HG02938 (cell line): ENCODE measurements at regions not wholly inside any gene's neighbourhood (a gene's known extent, or its start where the extent isn't known, plus 50 kb on each side); places are given as distances from the start of the nearest gene placed in this dataset.
"Not testable (repeated sequence)": the region's sequence is repeated elsewhere in the genome, so short reads cannot be mapped to it uniquely, and the experiment has no call there.

Source experiments
- ATAC-seq: cut with Tn5 transposase; IDR thresholded peaks from one replicate; pipeline ENCODE4 v1.9.1; 2021; ENCODE audit warnings: mild to moderate bottlenecking, moderate library complexity; ENCODE audit not compliant: unreplicated experiment

- no peak for ATAC-seq
Observed at GRCh38 chr9:102740578-102740977, 254.6 kb upstream of the CYLC2 start.

- no peak for ATAC-seq
Observed at GRCh38 chr9:102728946-102729345, 266.2 kb upstream of the CYLC2 start.

- no peak for ATAC-seq
Observed at GRCh38 chr9:102714184-102714583, 280.9 kb upstream of the CYLC2 start.

GRCh38 chr9:102712910-102713309 is 282.2 kb upstream of the CYLC2 start:
- not testable (repeated sequence) for ATAC-seq

- ATAC-seq: no peak
Observed at GRCh38 chr9:102700936-102701335, 294.2 kb upstream of the CYLC2 start.

GRCh38 chr9:102669220-102669619 is 325.9 kb upstream of the CYLC2 start:
- ATAC-seq: no peak

- no peak for ATAC-seq
Observed at GRCh38 chr9:102652471-102652870, 342.7 kb upstream of the CYLC2 start.

- ATAC-seq: no peak
Observed at GRCh38 chr9:102650896-102651295, 344.2 kb upstream of the CYLC2 start.

GRCh38 chr9:102642651-102643050 is 352.5 kb upstream of the CYLC2 start:
- ATAC-seq: no peak

GRCh38 chr9:102631559-102631958 is 363.6 kb upstream of the CYLC2 start:
- ATAC-seq: no peak

- no peak for ATAC-seq
Observed at GRCh38 chr9:102609461-102609860, 385.7 kb upstream of the CYLC2 start.

- ATAC-seq: not testable (repeated sequence)
Observed at GRCh38 chr9:102603198-102604195, 391.6 kb upstream of the CYLC2 start.

- ATAC-seq: no peak
Observed at GRCh38 chr9:102594241-102594640, 400.9 kb upstream of the CYLC2 start.

- ATAC-seq: no peak
Observed at GRCh38 chr9:102587281-102587680, 407.9 kb upstream of the CYLC2 start.

- no peak for ATAC-seq
Observed at GRCh38 chr9:102569436-102569835, 425.7 kb upstream of the CYLC2 start.

GRCh38 chr9:102551346-102551745 is 443.8 kb upstream of the CYLC2 start:
- ATAC-seq: no peak

GRCh38 chr9:102550886-102551285 is 444.2 kb upstream of the CYLC2 start:
- no peak for ATAC-seq

- ATAC-seq: no peak
Observed at GRCh38 chr9:102550266-102550665, 444.9 kb upstream of the CYLC2 start.

GRCh38 chr9:102534031-102534430 is 461.1 kb upstream of the CYLC2 start:
- no peak for ATAC-seq

- no peak for ATAC-seq
Observed at GRCh38 chr9:102521097-102521755, 473.9 kb upstream of the CYLC2 start.

- ATAC-seq: no peak
Observed at GRCh38 chr9:102519423-102519822, 475.7 kb upstream of the CYLC2 start.

- no peak for ATAC-seq
Observed at GRCh38 chr9:102518324-102518723, 476.8 kb upstream of the CYLC2 start.
